NCI-H748 (cell line): ENCODE measurements at regions not wholly inside any gene's neighbourhood (a gene's known extent, or its start where the extent isn't known, plus 50 kb on each side); places are given as distances from the start of the nearest gene placed in this dataset.
"Not testable (repeated sequence)": the region's sequence is repeated elsewhere in the genome, so short reads cannot be mapped to it uniquely, and the experiment has no call there.

ENCODE experiments used
- DNase-seq: peaks from one replicate; lab custom pipeline; 2025; ENCODE audit not compliant: unreplicated experiment; lab: John Stamatoyannopoulos, UW

DNA sequence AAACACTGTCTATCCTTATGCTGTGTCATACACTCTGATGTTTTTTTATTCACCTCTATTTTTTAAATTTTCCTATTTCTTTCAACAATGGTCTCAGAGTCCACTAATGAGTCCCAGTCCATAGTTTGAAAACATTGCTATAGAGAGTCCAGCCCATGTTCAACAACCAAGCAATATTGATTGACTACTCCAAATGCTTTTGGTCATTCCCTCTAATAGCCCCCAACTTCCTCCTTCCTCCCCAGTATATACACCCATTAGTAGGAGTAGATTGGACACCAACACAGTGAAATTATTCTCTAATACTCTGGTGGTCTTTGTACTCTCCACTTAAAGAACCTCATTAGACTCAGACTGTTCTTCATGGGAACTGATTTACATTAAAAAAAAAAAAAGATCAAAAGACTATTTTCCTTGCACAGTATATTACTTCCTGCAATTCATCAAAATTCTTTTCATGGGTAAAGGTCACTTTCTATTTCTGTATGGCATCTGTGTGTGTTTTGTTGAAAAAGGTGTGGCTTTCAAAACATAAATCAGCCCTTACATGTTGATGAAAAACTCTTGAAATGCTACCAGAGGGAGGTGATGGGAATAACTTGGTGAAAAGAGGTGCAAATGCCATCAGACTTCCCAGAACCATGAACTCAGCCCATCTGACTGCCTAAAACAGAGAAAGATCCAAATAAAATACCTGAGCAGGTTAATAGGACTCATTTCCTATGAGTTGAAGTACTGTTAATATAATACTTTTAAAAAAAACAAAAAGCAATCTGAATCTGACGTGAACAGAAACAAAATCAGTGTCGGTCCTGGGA lies 250.3 kb upstream of the KLF3 start:
- DNase-seq: no peak

DNA sequence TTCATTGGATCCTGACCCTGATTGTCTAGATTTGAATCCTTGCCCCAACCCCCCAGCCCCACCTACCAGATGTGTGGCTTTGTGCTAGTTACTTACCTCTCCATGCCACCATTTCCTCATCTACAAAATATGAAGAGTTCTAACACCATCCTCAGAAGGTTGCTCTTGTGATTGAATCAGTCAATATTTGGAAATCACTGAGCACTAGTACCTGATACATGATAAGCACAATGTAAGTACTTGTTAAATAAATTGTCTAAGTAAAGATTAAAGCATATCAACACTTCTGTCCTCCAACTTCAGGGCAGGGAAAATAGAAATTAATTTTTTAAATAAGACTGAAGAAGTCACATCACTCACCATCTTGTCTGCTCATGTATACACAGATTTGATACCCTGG lies 249.6 kb upstream of the KLF3 start:
- no peak for DNase-seq

DNA sequence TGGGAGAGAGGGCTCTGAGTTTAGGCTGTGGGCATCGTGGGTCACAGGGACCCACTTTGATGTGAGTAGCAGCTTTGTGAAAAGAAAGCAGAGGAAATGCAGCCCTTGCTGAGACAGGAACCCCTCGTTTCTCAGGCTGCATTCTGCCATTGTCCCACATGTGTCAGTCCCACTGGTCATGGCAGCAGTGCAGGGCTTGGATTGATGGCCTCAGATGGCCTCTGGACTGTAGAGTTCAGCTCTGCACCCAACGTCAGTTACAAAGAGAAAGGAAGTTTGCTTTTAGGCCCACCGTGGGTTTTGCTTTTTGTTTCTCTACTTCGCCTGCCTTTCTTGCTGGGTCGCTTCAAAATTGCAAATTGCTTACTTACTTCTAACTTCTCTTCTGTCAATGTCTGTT lies 248.3 kb upstream of the KLF3 start:
- DNase-seq: no peak

DNA sequence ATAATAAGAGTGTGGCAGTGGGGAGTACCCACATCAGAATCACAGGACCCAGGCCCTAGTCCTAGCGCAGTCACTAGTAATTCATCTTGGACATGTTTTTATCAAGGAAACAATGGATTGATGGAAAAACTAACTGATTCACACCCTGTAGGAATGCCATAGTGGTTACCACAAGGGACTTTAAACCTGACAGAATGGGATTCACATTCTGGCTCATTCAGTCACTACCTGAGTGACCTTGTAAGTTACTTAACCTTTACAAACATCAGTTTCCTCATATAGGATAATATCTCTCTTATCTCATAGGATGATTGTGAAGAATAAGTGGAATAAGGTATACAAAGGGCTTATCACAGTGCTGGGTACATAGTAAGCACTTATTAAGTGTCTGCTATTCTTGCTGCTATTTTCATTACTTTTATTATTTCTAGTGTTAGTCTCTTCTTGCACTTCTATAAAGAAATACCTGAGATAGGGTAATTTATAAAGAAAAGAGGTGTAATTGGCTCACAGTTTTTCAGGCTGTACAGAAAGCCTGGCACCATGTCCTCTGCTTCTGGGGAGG lies 247.5 kb upstream of the KLF3 start:
- no peak for DNase-seq

DNA sequence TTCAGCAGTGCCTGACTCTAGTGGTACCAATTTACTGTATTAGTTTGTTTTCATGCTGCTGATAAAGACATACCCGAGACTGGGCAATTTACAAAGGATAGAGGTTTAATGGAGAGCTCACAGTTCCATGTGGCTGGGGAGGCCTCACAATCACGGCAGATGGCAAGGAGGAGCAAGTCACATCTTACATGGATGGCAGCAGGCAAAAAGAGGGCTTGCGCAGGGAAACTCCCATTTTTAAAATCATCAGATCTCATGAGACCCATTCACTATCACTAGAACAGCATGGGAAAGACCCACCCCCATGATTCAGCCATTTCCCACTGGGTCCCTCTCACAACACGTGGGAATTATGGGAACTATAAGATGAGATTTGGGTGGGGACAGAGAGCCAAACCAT lies 243.7 kb upstream of the KLF3 start:
- DNase-seq: not testable (repeated sequence)

DNA sequence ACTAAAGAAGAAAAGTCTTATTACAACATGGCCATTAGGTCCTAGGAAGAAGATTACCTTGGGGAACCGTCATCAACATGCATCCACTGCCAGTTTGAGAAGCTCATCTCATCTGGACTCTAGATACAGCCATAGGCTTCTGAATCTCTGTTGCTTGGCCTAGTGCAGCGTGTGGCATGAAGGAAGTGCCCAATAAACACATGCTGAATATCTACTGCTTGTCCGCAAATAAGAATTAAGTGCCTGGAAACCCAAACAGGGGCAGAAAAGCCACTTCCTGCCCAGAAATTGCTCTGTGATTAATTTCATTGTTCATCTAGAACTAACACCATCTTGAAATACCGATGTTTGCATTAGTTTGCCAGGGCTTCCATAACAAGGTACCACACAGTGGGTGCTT lies 241.1 kb upstream of the KLF3 start:
- DNase-seq: no peak

DNA sequence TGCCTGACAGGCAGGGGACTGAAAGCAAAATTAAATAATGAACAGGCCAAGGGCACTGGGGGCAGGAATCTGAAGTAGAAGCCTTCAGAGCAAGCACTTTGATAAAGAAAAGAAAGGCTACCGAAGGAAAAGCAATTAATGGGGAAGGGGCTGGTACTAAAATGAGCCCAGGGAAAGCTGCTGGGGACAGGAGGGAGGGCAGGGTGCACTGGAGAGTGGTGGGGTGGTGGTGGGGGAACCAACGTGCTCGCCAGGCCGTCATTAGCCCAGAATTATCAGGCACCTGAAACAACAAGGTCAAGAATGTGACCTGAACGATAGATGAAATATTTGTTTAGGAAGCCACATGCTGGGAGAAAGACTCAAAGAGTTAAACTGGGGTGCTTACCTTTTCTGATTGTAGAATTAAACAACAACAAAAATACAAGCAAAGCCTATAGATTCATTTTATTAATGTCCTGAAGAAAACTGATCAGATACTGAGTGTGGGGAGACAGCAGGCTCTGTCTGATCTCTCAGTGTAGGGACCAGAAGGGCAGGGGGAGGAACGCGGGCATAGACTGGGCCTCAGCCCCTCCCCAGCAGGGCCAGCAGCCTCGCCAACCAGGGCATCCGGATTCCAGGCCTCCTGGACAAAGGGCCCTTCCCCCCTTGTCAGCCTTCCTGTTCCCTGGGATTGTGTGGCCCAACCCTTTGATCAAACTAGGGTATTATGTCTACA lies 239.7 kb upstream of the KLF3 start:
- DNase-seq: no peak

DNA sequence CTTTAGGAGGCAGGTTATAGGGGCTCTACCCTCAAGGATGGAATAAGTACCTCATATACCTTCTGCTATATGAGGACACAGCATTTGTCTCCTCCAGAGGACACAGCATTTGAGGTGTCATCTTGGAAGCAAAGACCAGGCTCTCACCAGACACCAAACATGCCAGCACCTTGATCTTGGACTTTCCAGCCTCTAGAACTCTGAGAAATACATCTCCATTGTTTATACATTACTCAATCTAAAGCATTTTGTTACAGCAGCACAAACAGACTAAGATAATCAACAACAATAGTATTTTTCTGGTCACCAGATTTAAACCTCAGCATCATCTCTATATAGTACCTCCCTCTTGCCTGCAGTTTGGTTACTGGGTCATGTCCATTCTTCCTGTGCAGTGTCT lies 237.5 kb upstream of the KLF3 start:
- DNase-seq: no peak

DNA sequence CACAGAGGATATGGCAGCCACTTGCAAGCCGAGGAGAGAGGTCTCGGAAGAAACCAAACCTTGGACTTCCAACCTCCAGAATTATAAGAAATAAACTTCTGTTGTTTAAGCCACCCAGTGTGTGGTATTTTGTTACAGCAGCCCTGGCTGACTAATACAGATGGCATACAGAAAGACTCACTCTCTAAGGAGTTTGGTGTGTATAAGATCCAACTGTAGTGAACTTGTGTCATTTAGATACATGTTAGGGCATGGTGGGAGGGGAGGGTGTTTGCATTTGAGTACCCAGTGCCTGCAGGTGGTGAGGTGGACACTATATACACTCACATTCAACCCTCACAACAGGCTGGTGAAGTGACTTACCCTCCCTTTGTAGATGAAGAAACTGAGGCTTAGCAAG lies 233.2 kb upstream of the KLF3 start:
- no peak for DNase-seq

DNA sequence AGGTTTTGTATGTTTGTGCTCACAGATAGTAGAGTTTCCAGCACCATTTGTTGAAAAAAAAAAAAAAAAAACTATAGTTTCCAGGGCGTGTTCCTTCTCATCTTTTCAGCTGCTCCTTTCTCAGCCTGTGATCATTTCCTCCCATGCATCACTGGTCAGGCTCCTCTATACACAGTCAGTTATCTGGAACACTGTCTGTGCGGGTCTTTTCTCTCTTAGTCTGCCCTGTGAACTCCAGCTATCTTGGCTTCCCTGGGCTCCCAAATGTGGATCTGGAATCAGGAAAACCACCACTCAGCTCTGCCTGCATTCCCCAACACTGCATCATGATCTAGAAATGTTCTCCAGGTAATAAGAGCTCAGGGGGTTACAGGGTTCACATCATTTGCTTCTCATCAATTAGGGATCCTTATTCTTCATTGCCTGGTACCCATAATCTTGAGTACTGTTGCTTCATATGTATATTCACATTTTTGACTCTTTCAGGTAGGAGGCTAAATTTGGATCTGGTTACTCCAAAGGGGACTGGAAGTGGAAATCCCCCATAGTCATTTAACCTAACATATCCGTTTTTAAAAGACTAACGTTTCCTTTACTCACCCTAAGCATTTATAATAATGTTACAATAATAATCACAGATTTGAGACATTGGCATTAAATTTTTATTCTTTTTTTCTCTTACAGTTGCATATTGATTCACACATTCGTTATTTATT lies 221.8 kb upstream of the KLF3 start:
- DNase-seq: no peak

DNA sequence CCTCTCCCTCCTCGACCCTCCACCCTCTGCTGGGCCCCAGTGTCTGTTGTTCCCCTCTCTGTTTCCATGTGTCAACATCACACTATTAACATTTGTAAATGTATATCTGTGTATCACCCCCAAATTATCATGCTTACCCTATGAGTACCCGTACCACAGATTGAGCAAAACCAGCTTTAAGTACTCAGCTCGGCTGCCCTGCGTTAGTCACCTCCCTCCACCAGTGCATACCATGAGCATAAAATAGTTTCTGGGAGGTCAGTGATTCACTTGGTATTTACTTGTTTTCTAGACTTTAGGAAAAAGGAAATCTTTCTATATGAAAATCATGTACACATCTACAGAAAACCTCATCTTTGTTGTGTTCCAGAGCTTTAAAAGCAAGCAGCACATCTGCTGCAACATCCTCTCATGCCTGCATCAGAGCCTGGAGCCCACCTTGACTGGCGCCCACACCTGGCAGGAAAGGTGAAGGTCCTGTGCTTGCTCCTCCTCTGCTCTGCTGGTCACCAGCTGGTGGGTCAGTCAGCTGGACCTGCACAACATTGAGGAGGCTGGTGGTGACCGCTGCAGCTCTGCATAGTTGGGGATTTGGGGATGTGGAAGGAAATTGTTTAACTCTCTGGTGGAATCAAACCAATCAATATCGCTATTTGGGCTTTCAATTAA lies 214.4 kb upstream of the KLF3 start:
- DNase-seq: no peak

DNA sequence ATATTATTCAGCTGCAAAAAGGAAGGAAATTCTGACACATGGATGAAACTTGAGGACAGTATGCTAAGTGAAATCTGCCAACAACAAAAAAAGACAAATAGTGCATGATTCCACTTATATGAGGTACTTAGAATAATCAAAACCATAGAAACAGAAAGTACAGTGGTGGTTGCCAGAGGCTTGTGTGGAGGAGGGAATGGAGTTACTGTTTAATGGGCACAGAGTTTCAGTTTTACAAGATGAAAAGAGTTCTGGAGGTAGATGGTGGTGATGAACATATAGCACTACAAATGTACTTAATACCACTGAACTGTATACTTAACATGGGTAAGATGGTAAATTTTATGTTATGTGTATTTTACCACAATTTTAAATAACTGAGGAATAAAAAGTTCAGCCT lies 212.0 kb upstream of the KLF3 start:
- DNase-seq: no peak

DNA sequence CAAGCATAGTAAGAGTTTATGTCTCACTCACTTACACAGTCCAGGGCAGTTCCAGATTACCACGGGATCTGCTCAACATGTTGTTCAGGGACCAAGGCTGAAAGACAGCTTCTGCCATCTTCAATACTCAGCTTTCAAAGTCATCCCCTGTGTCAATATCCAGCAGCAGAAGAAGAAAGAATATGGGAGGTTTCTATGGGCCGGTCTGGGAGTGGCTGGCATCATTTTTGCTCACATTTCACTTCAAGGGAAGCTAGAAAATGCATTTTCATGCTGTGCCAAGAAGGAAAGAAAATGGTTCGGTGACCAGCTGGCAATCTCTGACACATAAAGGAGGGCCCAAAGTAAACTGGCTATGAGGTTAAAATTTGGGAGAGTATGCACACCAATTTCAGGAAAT lies 211.5 kb upstream of the KLF3 start:
- DNase-seq: no peak

DNA sequence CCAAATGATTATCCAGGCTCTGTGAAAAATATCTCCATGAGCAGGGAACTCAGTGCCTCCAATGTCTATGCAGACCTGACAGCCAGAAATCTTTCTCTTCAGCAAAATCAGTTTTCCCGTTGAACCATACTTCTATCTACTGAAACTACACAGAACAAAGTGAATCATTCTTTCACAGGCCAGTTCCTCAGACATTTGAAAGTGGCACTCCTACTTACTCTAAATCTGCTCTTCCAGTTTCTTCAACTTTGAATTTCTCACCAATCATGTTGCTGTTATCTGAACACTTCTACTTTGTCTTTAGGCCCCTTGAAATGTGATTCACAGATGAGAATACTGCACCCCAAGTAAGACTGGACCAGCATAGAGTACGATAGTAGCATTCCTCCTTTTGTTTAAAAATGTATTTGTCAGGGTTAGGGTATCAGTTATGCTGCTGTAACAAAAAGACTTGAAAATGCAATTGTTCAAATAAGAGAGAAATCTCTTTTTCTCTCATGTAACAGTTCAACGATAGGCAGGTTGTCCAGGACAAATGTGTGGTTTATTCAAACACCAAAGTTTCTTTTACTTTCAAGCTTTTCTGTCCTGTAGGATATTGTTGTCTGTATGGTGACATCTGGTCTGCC lies 210.6 kb upstream of the KLF3 start:
- no peak for DNase-seq

DNA sequence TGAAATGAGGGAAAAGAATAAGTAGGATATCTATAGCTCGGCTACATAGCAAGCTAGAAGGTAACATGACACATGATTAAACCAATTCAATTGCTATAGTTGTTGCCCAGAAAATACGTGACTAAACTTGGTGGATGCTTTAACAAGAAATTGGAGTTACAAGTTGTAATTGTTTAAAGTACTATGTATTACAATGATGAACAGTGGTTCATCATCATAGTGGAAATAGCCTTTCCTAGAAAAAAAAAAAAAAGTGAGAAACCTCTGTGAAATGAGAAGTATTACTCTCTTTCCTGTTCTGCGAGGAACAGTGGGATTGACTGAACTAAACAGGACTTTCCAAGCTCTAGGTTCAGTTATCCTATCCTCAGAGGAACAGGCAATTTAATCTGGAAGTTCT lies 209.7 kb upstream of the KLF3 start:
- no peak for DNase-seq

DNA sequence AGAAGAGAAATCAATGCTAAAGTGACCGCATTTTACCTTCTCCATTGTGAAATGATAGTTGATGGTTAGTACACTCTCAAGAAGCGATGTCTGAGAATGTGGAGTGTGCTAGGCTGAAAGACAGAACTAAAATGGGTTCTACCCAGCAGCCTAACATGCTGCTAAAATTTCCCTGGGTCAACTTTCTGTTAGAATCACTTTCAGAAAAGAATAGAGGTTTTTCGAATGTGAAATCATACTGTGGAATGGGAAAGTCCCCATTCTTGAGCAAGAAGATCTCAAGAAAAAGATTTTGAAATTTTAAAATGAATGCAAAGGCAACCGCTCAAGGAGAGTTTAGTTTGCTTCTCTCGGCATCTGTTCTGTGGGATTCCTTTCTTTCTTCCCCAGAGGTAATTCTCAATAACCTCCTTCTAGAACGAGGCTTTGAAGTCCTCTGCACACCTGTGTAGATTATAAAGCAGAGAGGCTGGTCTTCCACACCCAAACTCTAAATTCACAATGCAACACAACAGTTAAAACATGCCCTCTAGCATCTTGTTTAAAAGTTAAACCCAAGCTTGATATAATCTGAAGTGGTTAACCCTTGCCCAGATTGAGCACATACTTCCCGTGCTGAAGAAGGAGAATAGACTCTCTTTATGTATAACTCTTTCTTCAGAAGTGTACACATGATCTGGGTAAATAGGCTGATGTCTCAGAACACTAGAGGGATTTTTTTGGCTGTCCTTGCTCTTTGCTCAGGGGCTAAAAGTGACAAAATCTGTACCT lies 208.7 kb upstream of the KLF3 start:
- no peak for DNase-seq

DNA sequence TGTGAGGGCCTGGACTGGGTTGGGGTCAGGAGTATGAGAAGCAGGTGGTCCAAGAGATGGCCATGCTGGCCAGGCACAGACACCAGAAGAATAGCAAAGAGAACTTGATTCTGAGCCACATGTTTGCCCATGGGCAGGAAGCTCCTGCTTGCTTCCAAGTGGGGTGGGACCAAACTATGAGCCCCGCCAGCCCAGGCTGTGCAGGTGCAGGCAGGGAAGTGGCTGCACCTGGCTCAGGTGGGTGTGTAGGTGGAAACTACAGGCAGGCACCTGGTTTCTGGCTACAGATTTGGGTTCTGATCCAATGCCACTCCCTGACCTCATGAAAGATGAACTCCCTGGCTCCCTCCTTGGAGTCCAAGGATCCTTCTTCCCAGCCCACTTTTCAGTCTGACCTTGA lies 207.9 kb upstream of the KLF3 start:
- DNase-seq: no peak

DNA sequence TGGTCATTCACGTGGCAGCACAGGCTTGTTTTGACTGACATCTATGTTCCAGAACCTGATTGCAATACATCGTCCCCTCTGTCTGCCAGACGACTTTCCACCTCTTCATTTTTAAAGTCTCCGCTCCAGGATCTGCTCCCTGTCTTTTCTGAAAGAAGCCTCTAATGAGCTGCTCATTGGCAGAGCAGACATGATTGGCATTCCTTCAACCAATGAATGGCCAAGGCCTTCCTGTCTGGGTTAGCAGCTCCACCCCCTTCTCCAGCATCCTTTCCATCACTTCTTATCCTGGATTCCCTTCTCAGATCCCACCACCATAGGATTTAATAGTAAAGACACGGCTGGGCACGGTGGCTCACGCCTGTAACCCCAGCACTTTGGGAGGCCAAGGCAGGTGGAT lies 202.7 kb upstream of the KLF3 start:
- no peak for DNase-seq

DNA sequence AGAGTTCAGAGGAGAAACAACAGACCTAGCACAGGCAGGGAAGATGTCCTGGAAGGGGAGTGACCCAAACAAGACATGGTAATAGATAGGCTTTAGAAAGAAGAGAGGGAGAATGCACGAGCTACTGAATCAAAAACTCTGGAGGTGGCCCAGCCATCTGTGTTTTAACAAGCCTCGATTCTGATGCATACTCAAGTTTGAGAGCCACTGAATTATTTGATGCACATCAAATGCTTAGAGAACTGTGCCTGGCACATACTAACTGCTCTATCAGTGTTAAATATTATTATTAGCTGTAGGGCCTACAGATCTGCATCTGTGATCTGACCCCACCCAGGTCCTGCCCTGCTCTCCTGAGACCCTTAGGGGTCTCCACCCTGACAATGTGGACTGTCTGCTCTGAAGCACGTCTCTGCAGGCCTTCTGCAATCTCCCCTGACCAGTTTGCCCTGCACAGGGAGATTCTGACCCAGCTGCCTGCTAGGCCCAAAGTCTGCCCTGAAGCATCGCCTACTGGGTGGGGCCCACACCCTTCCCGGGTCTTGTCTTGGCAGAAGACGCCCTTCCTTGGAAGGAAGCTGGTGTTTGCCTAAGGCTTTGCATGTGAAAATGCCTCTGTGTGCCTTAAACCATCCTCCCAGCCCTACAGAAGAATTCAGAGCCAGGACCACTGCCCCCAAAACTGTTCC lies 201.5 kb upstream of the KLF3 start:
- DNase-seq: no peak
